Neural progenitor cell (in vitro differentiated cells): ENCODE measurements at regions not wholly inside any gene's neighbourhood (a gene's known extent, or its start where the extent isn't known, plus 50 kb on each side); places are given as distances from the start of the nearest gene placed in this dataset.
A peak's percentile ranks its signal among the peaks of the same experiment; 100 is the strongest.

Experiments
- DNase-seq: peaks from one replicate; pipeline ENCODE4 v3.0.0-alpha.2; 2016; ENCODE audit warnings: low spot score
- H2AFZ ChIP-seq: fragments of 200-600 bp; sonication (generic); replicated peaks from 2 replicates; pipeline ENCODE4 v1.6.1; 2016; ENCODE audit warnings: antibody characterized with exemption
- H3F3A ChIP-seq: fragments of 200-600 bp; sonication (generic); 2 replicates; pipeline ENCODE4 v1.6.1; 2016; ENCODE audit warnings: antibody characterized with exemption, low read depth
- H3K27ac ChIP-seq: fragments of 200-600 bp; sonication (generic); 2 replicates; pipeline ENCODE4 v1.5.1; 2016; ENCODE audit warnings: mild to moderate bottlenecking
- H3K27me3 ChIP-seq: fragments of 200-600 bp; sonication (generic); 2 replicates; pipeline ENCODE4 v1.6.1; 2016; ENCODE audit warnings: mild to moderate bottlenecking, moderate library complexity
- H3K36me3 ChIP-seq: fragments of 200-600 bp; sonication (generic); 2 replicates; pipeline ENCODE4 v1.5.1; 2016
- H3K4me1 ChIP-seq: fragments of 200-600 bp; sonication (generic); 2 replicates; pipeline ENCODE4 v1.6.1; 2016; ENCODE audit warnings: mixed run types
- H3K4me2 ChIP-seq: fragments of 200-600 bp; sonication (generic); 2 replicates; pipeline ENCODE4 v1.6.1; 2016
- H3K4me3 ChIP-seq: fragments of 200-600 bp; sonication (generic); 2 replicates; pipeline ENCODE4 v1.5.1; 2016
- H3K79me2 ChIP-seq: fragments of 200-600 bp; sonication (generic); 2 replicates; pipeline ENCODE4 v1.6.1; 2016; ENCODE audit warnings: low read depth
- H3K9ac ChIP-seq: fragments of 200-600 bp; sonication (generic); 2 replicates; pipeline ENCODE4 v1.6.1; 2016
- H3K9me3 ChIP-seq: fragments of 200-600 bp; sonication (generic); 2 replicates; pipeline ENCODE4 v1.5.1; 2016; ENCODE audit warnings: low read depth
- H4K20me1 ChIP-seq: fragments of 200-600 bp; sonication (generic); 2 replicates; pipeline ENCODE4 v1.6.1; 2016; ENCODE audit warnings: low read depth
- H3K27ac Mint-ChIP-seq: 3 replicates; pipeline ENCODE4 v1.8.0; 2021; ENCODE audit warnings: mixed read lengths
- H3K27me3 Mint-ChIP-seq: 2 replicates; pipeline ENCODE4 v1.8.0; 2022; ENCODE audit warnings: low read depth, mild to moderate bottlenecking, inconsistent platforms, moderate library complexity, mixed read lengths; ENCODE audit not compliant: insufficient read depth
- H3K36me3 Mint-ChIP-seq: 3 replicates; pipeline ENCODE4 v1.8.0; 2021; ENCODE audit warnings: mixed read lengths
- H3K4me1 Mint-ChIP-seq: 3 replicates; pipeline ENCODE4 v1.8.0; 2021; ENCODE audit warnings: mixed read lengths
- H3K4me3 Mint-ChIP-seq: 3 replicates; pipeline ENCODE4 v1.8.0; 2021; ENCODE audit warnings: mild to moderate bottlenecking, moderate library complexity, mixed read lengths
- H3K9me3 Mint-ChIP-seq: 3 replicates; pipeline ENCODE4 v1.8.0; 2020; ENCODE audit warnings: mixed read lengths
- EZH2 ChIP-seq: fragments of 200-600 bp; sonication (generic); IDR thresholded peaks from 2 replicates; pipeline ENCODE4 v1.6.1; 2017; ENCODE audit warnings: antibody characterized with exemption, mild to moderate bottlenecking, moderate library complexity
- EZH2phosphoT487 ChIP-seq: fragments of 200-600 bp; sonication (generic); IDR thresholded peaks from 2 replicates; pipeline ENCODE4 v1.6.1; 2017; ENCODE audit warnings: antibody characterized with exemption
- TF ChIP-seq, protein P1 (sequence below): fragments of 200-600 bp; sonication (generic); IDR thresholded peaks from 2 replicates; pipeline ENCODE4 v1.5.1; 2017; ENCODE audit warnings: antibody characterized with exemption, mild to moderate bottlenecking

DNA sequence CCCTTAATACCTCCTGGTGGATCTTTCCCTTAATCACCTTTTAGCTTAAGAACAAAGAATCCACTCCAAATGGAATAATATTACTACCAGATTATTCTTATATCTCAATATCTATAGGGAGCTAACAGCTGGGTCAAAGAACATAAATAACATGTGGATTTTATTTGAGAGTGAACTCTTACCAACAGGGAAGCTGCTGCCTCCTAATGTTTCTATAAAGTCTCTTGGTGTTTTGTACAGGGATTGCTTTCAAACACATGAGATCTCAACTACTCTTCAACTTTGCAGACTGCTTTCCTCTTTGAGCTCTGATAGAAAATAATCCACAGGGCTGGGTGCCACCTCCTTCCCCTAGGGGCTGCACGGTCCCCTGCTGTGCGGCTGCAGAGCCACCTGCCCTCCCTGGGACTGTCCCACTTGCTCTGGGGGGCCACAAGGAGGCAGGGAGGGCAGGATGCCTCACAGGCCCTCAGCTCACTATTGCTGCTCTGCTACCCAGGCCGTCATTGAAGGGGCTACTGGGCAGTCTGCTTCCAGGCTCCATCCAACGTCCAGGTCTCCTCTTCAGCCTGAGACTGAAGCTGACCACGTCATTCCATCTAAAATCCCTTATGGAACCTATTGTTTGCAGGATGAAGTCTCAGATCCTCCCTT is 191.2 kb downstream of the CXCL12 start:
- Histone ChIP-seq H3K36me3 (no peaks in the 10 kb centered on the region), H3K4me2 (no peak overlapping the region), H3K27ac (no peak overlapping the region), H3K4me1 (no peaks in the 10 kb centered on the region), H4K20me1 (no peaks in the 10 kb centered on the region), H3K9me3 (no peaks in the 10 kb centered on the region), H2AFZ (no peak overlapping the region), H3K79me2 (no peaks in the 10 kb centered on the region), H3K27me3 (no peaks in the 10 kb centered on the region), H3F3A (no peaks in the 10 kb centered on the region), H3K4me3 (no peak overlapping the region), H3K9ac (no peak overlapping the region)
- Mint-ChIP-seq H3K9me3 (peaks cover 4% of the 10 kb centered on the region), H3K36me3 (no peaks in the 10 kb centered on the region), H3K4me3 (no peak overlapping the region), H3K27ac (no peak overlapping the region), H3K4me1 (peaks cover 20% of the 10 kb centered on the region), H3K27me3 (peaks cover 2% of the 10 kb centered on the region)
- TF ChIP-seq EZH2 = no peak
- DNase-seq = no peak

DNA sequence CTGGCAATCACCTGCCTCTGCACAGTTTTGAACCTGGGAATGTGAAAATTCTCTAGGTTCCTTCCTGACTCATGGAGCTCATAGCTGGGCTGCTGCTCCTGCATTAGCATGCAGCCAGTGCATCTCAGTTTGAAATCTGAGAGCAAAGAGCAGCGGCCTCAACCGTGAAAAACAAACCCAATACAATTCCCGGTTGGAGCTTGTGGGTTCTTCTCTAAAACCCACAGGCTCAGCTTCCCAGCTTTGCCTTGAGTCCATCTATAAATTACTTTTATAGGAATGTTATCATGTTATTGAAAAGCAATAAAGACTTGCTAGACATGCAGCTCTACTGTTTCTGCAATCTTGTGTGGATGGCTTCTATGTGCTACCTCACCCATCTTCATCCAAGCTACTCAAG is 191.7 kb downstream of the CXCL12 start:
- Mint-ChIP-seq H3K36me3 (no peaks in the 10 kb centered on the region), H3K27me3 (no peaks in the 10 kb centered on the region), H3K9me3 (peaks cover 4% of the 10 kb centered on the region), H3K4me1 (peaks cover 20% of the 10 kb centered on the region), H3K4me3 (no peak overlapping the region), H3K27ac (no peak overlapping the region)
- Histone ChIP-seq H3K27me3 (no peaks in the 10 kb centered on the region), H3K36me3 (no peaks in the 10 kb centered on the region), H3K9ac (no peak overlapping the region), H3K79me2 (no peaks in the 10 kb centered on the region), H3F3A (no peaks in the 10 kb centered on the region), H3K4me1 (no peaks in the 10 kb centered on the region), H3K27ac (no peak overlapping the region), H3K9me3 (no peaks in the 10 kb centered on the region), H3K4me2 (no peak overlapping the region), H3K4me3 (no peak overlapping the region), H2AFZ (peak overlapping the region; percentile 63), H4K20me1 (no peaks in the 10 kb centered on the region)
- TF ChIP-seq, protein P1, sequence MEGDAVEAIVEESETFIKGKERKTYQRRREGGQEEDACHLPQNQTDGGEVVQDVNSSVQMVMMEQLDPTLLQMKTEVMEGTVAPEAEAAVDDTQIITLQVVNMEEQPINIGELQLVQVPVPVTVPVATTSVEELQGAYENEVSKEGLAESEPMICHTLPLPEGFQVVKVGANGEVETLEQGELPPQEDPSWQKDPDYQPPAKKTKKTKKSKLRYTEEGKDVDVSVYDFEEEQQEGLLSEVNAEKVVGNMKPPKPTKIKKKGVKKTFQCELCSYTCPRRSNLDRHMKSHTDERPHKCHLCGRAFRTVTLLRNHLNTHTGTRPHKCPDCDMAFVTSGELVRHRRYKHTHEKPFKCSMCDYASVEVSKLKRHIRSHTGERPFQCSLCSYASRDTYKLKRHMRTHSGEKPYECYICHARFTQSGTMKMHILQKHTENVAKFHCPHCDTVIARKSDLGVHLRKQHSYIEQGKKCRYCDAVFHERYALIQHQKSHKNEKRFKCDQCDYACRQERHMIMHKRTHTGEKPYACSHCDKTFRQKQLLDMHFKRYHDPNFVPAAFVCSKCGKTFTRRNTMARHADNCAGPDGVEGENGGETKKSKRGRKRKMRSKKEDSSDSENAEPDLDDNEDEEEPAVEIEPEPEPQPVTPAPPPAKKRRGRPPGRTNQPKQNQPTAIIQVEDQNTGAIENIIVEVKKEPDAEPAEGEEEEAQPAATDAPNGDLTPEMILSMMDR = no peak
- TF ChIP-seq EZH2 (no peak), EZH2phosphoT487 (no peak)
- no peak for DNase-seq

DNA sequence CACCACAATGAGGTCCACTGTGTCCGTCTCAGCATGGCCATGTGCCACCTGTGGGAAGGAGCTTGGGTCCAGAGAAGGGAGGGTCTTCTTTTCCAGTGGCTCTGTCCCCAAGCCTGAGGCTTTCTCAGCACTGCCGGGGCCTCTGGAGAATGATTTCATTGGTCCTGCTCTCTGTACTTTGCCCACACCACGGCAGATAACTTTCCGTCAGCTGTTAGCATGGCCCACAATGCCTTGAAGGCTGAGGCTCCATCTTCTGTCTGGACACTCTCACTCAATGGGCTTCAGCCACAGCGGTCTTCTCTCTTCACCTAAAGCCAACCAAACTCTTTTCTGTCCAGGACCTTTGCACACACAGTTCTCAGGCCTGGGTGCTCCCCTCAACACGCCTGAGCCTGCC is 192.5 kb downstream of the CXCL12 start:
- Mint-ChIP-seq H3K27me3 (no peaks in the 10 kb centered on the region), H3K4me3 (no peak overlapping the region), H3K27ac (no peak overlapping the region), H3K9me3 (peaks cover 4% of the 10 kb centered on the region), H3K4me1 (peaks cover 20% of the 10 kb centered on the region), H3K36me3 (no peaks in the 10 kb centered on the region)
- Histone ChIP-seq H3K79me2 (no peaks in the 10 kb centered on the region), H3K27ac (no peak overlapping the region), H3F3A (no peaks in the 10 kb centered on the region), H3K9me3 (no peaks in the 10 kb centered on the region), H3K4me1 (no peaks in the 10 kb centered on the region), H3K4me2 (no peak overlapping the region), H2AFZ (no peak overlapping the region), H3K4me3 (no peak overlapping the region), H3K27me3 (no peaks in the 10 kb centered on the region), H3K9ac (no peak overlapping the region), H3K36me3 (no peaks in the 10 kb centered on the region), H4K20me1 (no peaks in the 10 kb centered on the region)
- no peak for TF ChIP-seq EZH2
- TF ChIP-seq, protein P1 = no peak
- no peak for DNase-seq

DNA sequence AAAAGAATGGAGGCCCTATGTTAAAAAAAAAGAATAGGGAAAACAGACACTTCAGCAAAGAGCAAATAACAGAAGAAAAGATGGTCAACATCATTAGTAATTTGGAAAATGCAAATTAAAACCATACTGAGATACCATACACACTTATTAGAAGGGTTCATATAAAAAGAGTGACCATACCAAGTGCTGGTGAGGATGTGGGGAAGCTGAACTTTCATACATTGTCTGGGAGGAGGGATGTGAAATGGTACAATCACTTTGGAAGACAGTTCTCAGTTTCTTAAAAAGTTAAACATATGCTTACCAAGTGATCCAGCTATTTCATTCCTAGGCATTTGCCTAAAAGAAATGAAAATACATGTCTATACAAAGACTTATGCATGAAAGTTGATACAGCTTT is 194.4 kb downstream of the CXCL12 start:
- no peaks in the 10 kb centered on the region for H3K27me3 Mint-ChIP-seq
- peaks cover 4% of the 10 kb centered on the region for H3K9me3 Mint-ChIP-seq
- Histone ChIP-seq H3F3A (no peaks in the 10 kb centered on the region), H3K9ac (no peak overlapping the region), H3K79me2 (no peaks in the 10 kb centered on the region), H4K20me1 (no peaks in the 10 kb centered on the region), H3K9me3 (no peaks in the 10 kb centered on the region), H2AFZ (no peak overlapping the region), H3K36me3 (no peaks in the 10 kb centered on the region), H3K4me1 (peaks cover 3% of the 10 kb centered on the region), H3K27ac (no peak overlapping the region), H3K4me2 (no peak overlapping the region), H3K4me3 (no peak overlapping the region), H3K27me3 (no peaks in the 10 kb centered on the region)
- no peak for TF ChIP-seq EZH2
- TF ChIP-seq, protein P1 = no peak
- no peak for TF ChIP-seq EZH2phosphoT487
- H3K4me1 Mint-ChIP-seq = peaks cover 29% of the 10 kb centered on the region
- DNase-seq = no peak
- H3K36me3 Mint-ChIP-seq = no peaks in the 10 kb centered on the region
- H3K27ac Mint-ChIP-seq = no peak overlapping the region
- H3K4me3 Mint-ChIP-seq = no peak overlapping the region
